CMK (cell line): ENCODE measurements at regions not wholly inside any gene's neighbourhood (a gene's known extent, or its start where the extent isn't known, plus 50 kb on each side); places are given as distances from the start of the nearest gene placed in this dataset.
A peak's percentile ranks its signal among the peaks of the same experiment; 100 is the strongest.
"Not testable (repeated sequence)": the region's sequence is repeated elsewhere in the genome, so short reads cannot be mapped to it uniquely, and the experiment has no call there.

Experiments used
- DNase-seq: peaks from one replicate; pipeline ENCODE4 v3.0.0-alpha.2; 2010; ENCODE audit warnings: low read depth

DNA sequence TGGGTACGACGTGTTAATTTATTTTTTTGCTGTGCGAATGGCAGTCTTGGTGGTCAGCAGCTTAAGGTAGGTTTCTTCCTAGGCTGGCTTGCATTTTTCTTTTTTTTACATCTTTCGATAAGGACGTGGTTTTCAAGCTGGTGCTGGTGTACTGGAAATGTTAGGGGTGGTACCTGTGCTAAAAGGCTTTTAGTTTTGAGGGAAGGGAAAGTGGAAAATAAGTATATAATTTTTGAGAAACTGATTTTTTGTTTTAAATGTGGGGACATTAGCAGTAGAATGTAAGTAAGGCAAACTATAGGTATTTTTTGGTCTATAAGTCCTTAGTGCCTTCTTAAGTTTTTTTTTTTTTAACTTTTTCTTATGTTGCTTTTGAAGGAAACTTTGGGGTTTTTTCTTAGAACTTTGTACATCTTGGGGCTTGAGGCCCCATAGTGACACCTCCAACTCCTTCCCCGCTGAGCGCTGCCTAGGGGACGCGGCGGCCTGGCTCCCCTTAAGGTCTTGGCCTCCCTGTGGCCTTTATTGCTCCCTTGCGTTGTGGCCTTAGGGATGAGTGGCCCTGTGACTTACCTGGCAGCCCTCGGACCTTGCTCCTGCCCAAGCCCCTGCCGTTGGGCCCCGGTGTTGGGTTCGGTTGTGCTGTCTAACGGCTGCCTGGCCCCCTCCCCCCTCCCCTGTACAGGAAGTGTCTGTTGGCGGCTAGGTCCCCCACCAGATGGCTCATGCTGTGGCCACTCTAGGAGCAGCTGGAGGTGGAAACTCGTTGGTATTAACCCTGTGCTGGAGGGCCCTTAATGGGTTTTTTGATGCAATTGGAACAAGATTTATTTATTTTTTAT is 88.0 kb upstream of the RPRML start:
- peak; percentile 89 for DNase-seq

DNA sequence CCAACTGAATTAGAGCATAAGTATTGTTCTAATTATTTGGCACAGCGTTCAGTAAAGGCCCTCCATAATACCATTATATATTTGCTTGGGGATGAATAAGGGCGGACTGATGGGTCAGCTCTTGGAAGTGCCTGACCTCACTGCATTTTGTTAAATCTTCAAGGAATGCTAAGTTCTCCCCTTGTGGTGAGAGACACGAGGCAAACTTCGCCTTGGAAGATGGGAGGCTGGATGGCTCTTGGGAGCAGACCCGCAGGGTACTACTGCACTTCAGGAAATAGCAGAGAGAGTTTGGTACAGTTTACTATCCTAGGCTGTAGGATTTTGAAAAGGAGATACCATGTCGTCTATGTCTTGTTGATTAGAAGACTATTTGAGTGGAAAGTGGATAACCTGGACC is 87.0 kb upstream of the RPRML start:
- DNase-seq: no peak

DNA sequence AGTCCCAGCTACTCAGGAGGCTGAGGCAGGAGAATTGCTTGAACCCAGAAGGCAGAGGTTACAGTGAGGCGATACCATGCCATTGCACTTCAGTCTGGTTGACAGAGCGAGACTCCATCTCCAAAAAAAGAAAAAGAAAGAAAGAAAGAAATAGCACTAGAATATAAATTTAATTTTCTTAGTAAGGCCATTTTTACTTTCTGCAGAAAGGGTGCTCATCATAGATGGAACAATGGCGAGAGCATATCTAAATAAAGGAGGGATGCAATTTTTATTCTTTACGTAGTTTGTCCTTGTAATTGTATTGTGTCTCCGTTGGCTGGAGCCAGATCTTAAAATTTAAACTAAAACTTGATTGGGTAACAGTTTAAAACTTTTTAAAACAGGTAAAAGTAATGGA is 85.6 kb upstream of the RPRML start:
- no peak for DNase-seq

DNA sequence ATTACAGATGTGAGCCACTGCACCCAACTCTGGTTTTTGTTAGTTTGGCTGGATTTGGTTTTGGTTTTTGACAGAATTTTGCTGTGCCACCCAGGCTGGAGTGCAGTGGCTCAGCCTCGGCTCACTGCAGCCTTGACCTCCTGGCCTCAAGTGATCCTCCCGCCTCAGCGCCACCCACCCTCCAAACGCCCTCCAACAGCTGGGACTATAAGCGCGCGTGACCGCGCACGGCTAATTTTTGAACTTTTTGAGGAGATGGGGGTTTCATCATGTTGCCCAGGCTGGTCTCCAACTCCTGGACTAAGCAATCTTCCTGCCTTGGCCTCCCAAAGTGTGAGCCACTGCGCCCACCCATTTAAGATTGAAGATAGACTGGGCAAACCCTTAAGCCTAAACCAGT is 84.4 kb upstream of the RPRML start:
- no peak for DNase-seq

DNA sequence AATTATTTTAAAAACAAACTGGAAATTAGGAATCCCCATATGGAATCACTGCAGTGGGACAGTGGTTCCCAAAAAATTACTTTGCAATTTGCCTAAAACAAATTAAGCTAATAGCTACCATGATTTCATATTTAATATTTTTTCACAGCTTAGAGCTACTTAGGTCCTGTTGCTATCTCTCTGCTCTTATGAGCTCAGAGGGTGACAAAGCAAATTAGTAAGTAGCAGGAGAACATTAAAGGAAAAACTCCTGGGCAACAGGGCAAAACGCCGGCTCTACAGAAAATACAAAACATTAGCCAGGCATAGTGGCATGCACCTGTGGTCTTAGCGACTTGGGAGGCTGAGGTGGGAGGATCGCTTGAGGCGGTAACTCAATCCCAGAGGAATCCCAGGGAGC is 83.8 kb upstream of the RPRML start:
- DNase-seq: not testable (repeated sequence)

DNA sequence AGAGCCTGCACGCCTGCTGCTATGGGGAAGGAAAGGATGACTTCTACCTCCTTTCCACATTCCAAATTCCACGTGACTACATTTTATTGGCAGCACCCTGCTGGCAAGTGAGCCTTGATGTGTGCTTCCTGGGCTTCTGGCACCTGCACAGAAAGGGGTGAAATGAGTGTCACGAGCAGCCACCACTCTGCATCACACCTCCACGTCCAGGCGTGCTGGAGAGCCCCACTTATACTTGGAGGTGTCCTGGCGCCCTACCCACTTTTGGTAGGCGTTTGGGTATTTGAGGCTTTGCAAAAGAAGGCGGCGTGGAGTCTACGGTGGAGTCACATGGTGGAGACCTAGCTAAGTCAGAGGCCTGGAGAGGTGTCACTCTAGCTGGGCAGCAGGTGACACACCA is 81.0 kb upstream of the RPRML start:
- not testable (repeated sequence) for DNase-seq

DNA sequence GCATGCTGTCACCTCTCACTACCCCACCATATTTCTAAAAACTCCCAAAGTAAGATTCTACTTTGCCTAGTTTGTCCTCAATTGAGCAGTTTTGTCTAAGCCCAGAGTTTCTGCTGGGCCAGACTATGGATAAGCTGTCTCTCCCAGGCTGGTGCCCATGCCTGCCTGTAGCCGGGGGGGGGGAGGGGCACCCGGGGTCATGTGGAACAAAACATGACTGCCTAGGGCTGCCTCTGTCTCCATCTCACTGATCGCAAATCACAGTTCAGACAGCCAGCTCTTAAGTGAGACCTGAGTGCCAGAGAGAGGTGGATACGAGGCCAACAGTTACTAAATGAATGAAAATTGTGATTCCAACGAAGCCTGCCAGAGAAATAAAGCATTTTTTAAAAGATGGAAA is 78.8 kb upstream of the RPRML start:
- no peak for DNase-seq

DNA sequence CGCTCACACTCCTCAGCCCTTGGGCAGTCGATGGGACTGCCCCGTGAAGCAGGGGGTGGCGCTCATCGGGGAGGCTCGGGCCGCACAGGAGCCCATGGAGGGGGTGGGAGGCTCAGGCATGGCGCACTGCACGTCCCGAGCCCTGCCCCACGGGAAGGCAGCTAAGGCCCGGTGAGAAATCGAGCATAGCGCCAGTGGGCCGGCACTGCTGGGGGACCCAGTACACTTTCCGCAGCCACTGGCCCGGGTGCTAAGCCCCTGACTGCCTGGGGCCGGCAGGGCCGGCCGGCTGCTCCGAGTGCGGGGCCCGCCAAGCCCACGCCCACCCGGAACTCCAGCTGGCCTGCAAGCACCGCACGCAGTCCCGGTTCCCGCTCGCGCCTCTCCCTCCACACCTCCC is 78.2 kb upstream of the RPRML start:
- DNase-seq: not testable (repeated sequence)

DNA sequence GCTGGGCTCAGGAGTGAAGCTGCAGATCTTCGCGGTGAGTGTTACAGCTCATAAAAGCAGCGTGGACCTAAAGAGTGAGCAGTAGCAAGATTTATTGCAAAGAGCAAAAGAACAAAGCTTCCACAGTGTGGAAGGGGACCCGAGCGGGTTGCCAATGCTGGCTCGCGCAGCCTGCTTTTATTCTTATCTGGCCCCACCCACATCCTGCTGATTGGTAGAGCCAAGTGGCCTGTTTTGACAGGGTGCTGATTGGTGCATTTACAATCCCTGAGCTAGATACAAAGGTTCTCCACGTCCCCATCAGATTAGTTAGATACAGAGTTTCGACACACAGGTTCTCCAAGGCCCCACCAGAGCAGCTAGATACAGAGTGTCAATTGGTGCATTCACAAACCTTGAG is 77.6 kb upstream of the RPRML start:
- DNase-seq: not testable (repeated sequence)
